EL (cell line): ENCODE measurements at regions not wholly inside any gene's neighbourhood (a gene's known extent, or its start where the extent isn't known, plus 50 kb on each side); places are given as distances from the start of the nearest gene placed in this dataset.
"Not testable (repeated sequence)": the region's sequence is repeated elsewhere in the genome, so short reads cannot be mapped to it uniquely, and the experiment has no call there.

Experiments used
- DNase-seq: peaks from one replicate; pipeline ENCODE4 v3.0.0-alpha.2; 2016

- no peak for DNase-seq
These were observed 54.2 kb upstream of the ANKRD1 start for GRCh38 chr10:90975096-90975495.

- DNase-seq, result no peak
These were observed 56.4 kb upstream of the ANKRD1 start for GRCh38 chr10:90977162-90977854.

GRCh38 chr10:90977855-90978486 lies 57.1 kb upstream of the ANKRD1 start:
- DNase-seq, result no peak

GRCh38 chr10:90982406-90983008 lies 61.6 kb upstream of the ANKRD1 start:
- no peak for DNase-seq

- no peak for DNase-seq
These were observed 63.1 kb upstream of the ANKRD1 start for GRCh38 chr10:90983914-90984549.

- DNase-seq, result no peak
These were observed 64.0 kb upstream of the ANKRD1 start for GRCh38 chr10:90984898-90985297.

GRCh38 chr10:90985321-90985933 lies 64.5 kb upstream of the ANKRD1 start:
- DNase-seq, result no peak

- DNase-seq, result no peak
These were observed 65.4 kb upstream of the ANKRD1 start for GRCh38 chr10:90986136-90986760.

- no peak for DNase-seq
These were observed 66.0 kb upstream of the ANKRD1 start for GRCh38 chr10:90986870-90987269.

GRCh38 chr10:90987383-90987782 lies 66.5 kb upstream of the ANKRD1 start:
- no peak for DNase-seq

- no peak for DNase-seq
These were observed 67.1 kb upstream of the ANKRD1 start for GRCh38 chr10:90988024-90988423.

- no peak for DNase-seq
These were observed 67.9 kb upstream of the ANKRD1 start for GRCh38 chr10:90988802-90989201.

GRCh38 chr10:90989378-90989777 lies 68.5 kb upstream of the ANKRD1 start:
- no peak for DNase-seq

- DNase-seq, result no peak
These were observed 71.6 kb upstream of the ANKRD1 start for GRCh38 chr10:90992462-90992861.

GRCh38 chr10:90993340-90993739 lies 72.5 kb upstream of the ANKRD1 start:
- peak; percentile 6 for DNase-seq

- DNase-seq, result no peak
These were observed 76.8 kb upstream of the ANKRD1 start for GRCh38 chr10:90997670-90998069.

- DNase-seq, result no peak
These were observed 78.0 kb upstream of the ANKRD1 start for GRCh38 chr10:90998733-90999511.

GRCh38 chr10:90999512-91000172 lies 78.8 kb upstream of the ANKRD1 start:
- DNase-seq, result no peak

- DNase-seq, result no peak
These were observed 79.6 kb upstream of the ANKRD1 start for GRCh38 chr10:91000470-91000869.

- no peak for DNase-seq
These were observed 80.1 kb upstream of the ANKRD1 start for GRCh38 chr10:91000985-91001384.

GRCh38 chr10:91002656-91003055 lies 81.8 kb upstream of the ANKRD1 start:
- DNase-seq, result no peak

- DNase-seq, result not testable (repeated sequence)
These were observed 82.5 kb upstream of the ANKRD1 start for GRCh38 chr10:91003379-91003778.
